ENCODE measurements at regions not wholly inside any gene's neighbourhood (a gene's known extent, or its start where the extent isn't known, plus 50 kb on each side); places are given as distances from the start of the nearest gene placed in this dataset.

- Histone ChIP-seq H3K9me1 (ENCODE audit: insufficient read depth, low read length) (no peaks in the 10 kb centered on the region), H3K27me3 (ENCODE audit: control insufficient read depth, insufficient read depth, low read length) (no peaks in the 10 kb centered on the region), H3K27ac (ENCODE audit: insufficient read depth, low read length) (peak overlapping the region; percentile 4; the same call in 1 of the 2 replicates), H3K4me1 (ENCODE audit: control insufficient read depth, insufficient read depth, low read length) (peaks cover 3% of the 10 kb centered on the region; the same call in 1 of the 2 replicates), H3K23ac (ENCODE audit: low read depth, low read length) (no peak overlapping the region), H3K4ac (ENCODE audit: low read depth, low read length) (peak overlapping the region; percentile 70; the same call in 1 of the 2 replicates), H3K4me3 (ENCODE audit: insufficient read depth, low read depth, low read length) (no peak overlapping the region), H2AFZ (replicated peaks; ENCODE audit: low read length, poor library complexity) (no peak overlapping the region), H2BK15ac (ENCODE audit: low read depth, low read length) (no peak overlapping the region), H3K56ac (ENCODE audit: extremely low read depth, insufficient read depth, low read length) (no peak overlapping the region), H4K5ac (ENCODE audit: low read depth, low read length) (no peak overlapping the region), H4K91ac (ENCODE audit: insufficient read depth, low read depth, low read length) (no peak overlapping the region), H3K4me2 (ENCODE audit: low read depth, low read length) (no peak overlapping the region), H3K79me1 (ENCODE audit: low read depth in 1 of 2, low read length in 2 of 2) (peaks cover 0 to 4% of the 10 kb centered on the region in 2 experiments; a peak in 2 of 4 replicates), H2AK9ac (replicated peaks; ENCODE audit: low read depth, low read length, poor library complexity) (no peak overlapping the region), H2BK5ac (ENCODE audit: low read depth, low read length, poor library complexity, severe bottlenecking) (no peak overlapping the region), H3K18ac (ENCODE audit: low read depth, low read length) (no peak overlapping the region), H3K9ac (ENCODE audit: low read depth, low read length) (no peak overlapping the region), H2BK20ac (ENCODE audit: low read depth, low read length) (no peak overlapping the region), H3K14ac (replicated peaks; ENCODE audit: low read depth, low read length) (no peak overlapping the region), H4K20me1 (ENCODE audit: insufficient read depth, low read length) (no peaks in the 10 kb centered on the region), H2BK120ac (ENCODE audit: low read depth, low read length) (peak overlapping the region; percentile 74; the same call in 1 of the 2 replicates), H2AK5ac (ENCODE audit: low read depth, low read length) (no peak overlapping the region), H3K36me3 (ENCODE audit: control insufficient read depth, insufficient read depth, low read length) (no peaks in the 10 kb centered on the region), H3K9me3 (ENCODE audit: control insufficient read depth, insufficient read depth, low read length) (no peaks in the 10 kb centered on the region), H4K8ac (ENCODE audit: low read depth in 2 of 2, low read length in 2 of 2) (peak overlapping the region in 1 of 2 experiments; percentile 10; a peak in 1 of 4 replicates)
- DNase-seq (no peak), ATAC-seq (ENCODE audit: low read depth) (no peak)
- intact Hi-C loops (cut with micrococcal nuclease) (loop anchor here (10.0 kb wide), 1 partner anchor 532 kb away; no protein-coding TSS in a partner anchor), in situ Hi-C loops (cut with MboI; ENCODE audit: low sequenced_read_pairs) (loop anchor here (10.0 kb wide), 1 partner anchor 122 kb away; the partner anchor contains the start of gene PCDH18), dilution Hi-C loops (cut with HindIII; ENCODE audit: low sequenced_read_pairs, unreplicated experiment) (no loop called here)
- CTCF ChIA-PET, result no interaction called here
- no peak for TF ChIP-seq ELK1 (IDR thresholded peaks at IDR 0.05; ENCODE audit: borderline replicate concordance, low read depth, low read length)
- no TSS peak for BruUV-seq (replicated peaks)
- 100% methylated on average over 1 of the region's 2 CpGs; no CpG with 5 or more reads in 1 of the 2 experiments for WGBS, 2 experiments (ENCODE audit: extremely low coverage in 2 of 2, insufficient read length in 1 of 2)
- POLR2A ChIA-PET (ENCODE audit: unreplicated experiment), result no interaction called here
These were observed 124.4 kb upstream of the PCDH18 start for GRCh38 chr4:137656661-137657060.

All from IMR-90 (cell line).